H9 (cell line): ENCODE measurements at regions not wholly inside any gene's neighbourhood (a gene's known extent, or its start where the extent isn't known, plus 50 kb on each side); places are given as distances from the start of the nearest gene placed in this dataset.

Experiments
- DNase-seq: peaks from one replicate; pipeline ENCODE4 v3.0.0-alpha.2; 2017
- H2AFZ ChIP-seq: one replicate; pipeline ENCODE4 v1.6.1; 2013; ENCODE audit warnings: mild to moderate bottlenecking, low read length, control low read depth, moderate library complexity
- H2AK5ac ChIP-seq: 2 replicates; pipeline ENCODE4 v1.6.1; 2013; ENCODE audit warnings: low read length, control low read depth, mixed read lengths; ENCODE audit not compliant: insufficient read length
- H2BK120ac ChIP-seq: one replicate; pipeline ENCODE4 v1.6.1; 2013; ENCODE audit warnings: low read depth, mild to moderate bottlenecking, low read length, control low read depth, inconsistent platforms; ENCODE audit not compliant: poor library complexity, severe bottlenecking
- H2BK12ac ChIP-seq: 2 replicates; pipeline ENCODE4 v1.6.1; 2013; ENCODE audit warnings: low read length, control low read depth, mixed read lengths, low read depth; ENCODE audit not compliant: insufficient read length
- H2BK15ac ChIP-seq: 2 replicates; pipeline ENCODE4 v1.6.1; 2013; ENCODE audit warnings: low read depth, low read length, control low read depth
- H2BK20ac ChIP-seq: one replicate; pipeline ENCODE4 v1.6.1; 2013; ENCODE audit warnings: low read depth, mild to moderate bottlenecking, low read length, control low read depth, inconsistent platforms; ENCODE audit not compliant: poor library complexity, severe bottlenecking
- H2BK5ac ChIP-seq: 2 replicates; pipeline ENCODE4 v1.6.1; 2013; ENCODE audit warnings: low read length, control low read depth, mixed read lengths; ENCODE audit not compliant: insufficient read length
- H3K14ac ChIP-seq: 2 replicates; pipeline ENCODE4 v1.6.1; 2013; ENCODE audit warnings: low read length, control low read depth; ENCODE audit not compliant: insufficient read depth
- H3K18ac ChIP-seq: 2 replicates; pipeline ENCODE4 v1.6.1; 2013; ENCODE audit warnings: low read depth, mild to moderate bottlenecking, mixed read lengths, low read length, control low read depth; ENCODE audit not compliant: insufficient read length
- H3K23ac ChIP-seq: 2 replicates; pipeline ENCODE4 v1.6.1; 2013; ENCODE audit warnings: low read length, control low read depth, mixed read lengths, low read depth; ENCODE audit not compliant: insufficient read length
- H3K23me2 ChIP-seq: 2 replicates; pipeline ENCODE4 v1.6.1; 2013; ENCODE audit warnings: low read depth, mild to moderate bottlenecking, mixed read lengths, low read length, control low read depth; ENCODE audit not compliant: insufficient read length, poor library complexity, severe bottlenecking
- H3K27ac ChIP-seq: 2 replicates; pipeline ENCODE4 v1.5.1; 2013; ENCODE audit warnings: low read length, control low read depth, mixed read lengths, low read depth; ENCODE audit not compliant: insufficient read length
- H3K27me3 ChIP-seq: 2 replicates; pipeline ENCODE4 v1.6.1; 2013; ENCODE audit warnings: low read length, control low read depth, inconsistent platforms; ENCODE audit not compliant: insufficient read depth
- H3K4ac ChIP-seq: 2 replicates; pipeline ENCODE4 v1.6.1; 2013; ENCODE audit warnings: low read depth, mild to moderate bottlenecking, control low read depth, inconsistent platforms, low read length, moderate library complexity
- H3K4me1 ChIP-seq: 2 replicates; pipeline ENCODE4 v1.6.1; 2013; ENCODE audit warnings: low read length, control low read depth, inconsistent platforms; ENCODE audit not compliant: insufficient read depth
- H3K4me2 ChIP-seq: 2 replicates; pipeline ENCODE4 v1.6.1; 2013; ENCODE audit warnings: low read length, control low read depth, mixed read lengths; ENCODE audit not compliant: insufficient read length, insufficient read depth
- H3K56ac ChIP-seq: 2 replicates; pipeline ENCODE4 v1.6.1; 2013; ENCODE audit warnings: low read depth, mild to moderate bottlenecking, mixed read lengths, low read length, control low read depth; ENCODE audit not compliant: insufficient read length
- H3K79me1 ChIP-seq: 2 replicates; pipeline ENCODE4 v1.6.1; 2013; ENCODE audit warnings: low read depth, mild to moderate bottlenecking, moderate library complexity, low read length, control low read depth, inconsistent platforms; ENCODE audit not compliant: insufficient read depth, poor library complexity, severe bottlenecking
- H3K79me2 ChIP-seq: 2 replicates; pipeline ENCODE4 v1.6.1; 2013; ENCODE audit warnings: low read length, control low read depth, inconsistent platforms; ENCODE audit not compliant: insufficient read depth
- H3K9ac ChIP-seq: 2 replicates; pipeline ENCODE4 v1.6.1; 2013; ENCODE audit warnings: low read length, control low read depth, mixed read lengths; ENCODE audit not compliant: insufficient read length; ENCODE audit errors: extremely low read depth
- H3K9me3 ChIP-seq: one replicate; pipeline ENCODE4 v1.6.1; 2013; ENCODE audit warnings: low read depth, low read length, inconsistent platforms; ENCODE audit not compliant: control insufficient read depth
- H3T11ph ChIP-seq: one replicate; pipeline ENCODE4 v1.6.1; 2013; ENCODE audit warnings: mild to moderate bottlenecking, low read length, control low read depth, inconsistent platforms
- H4K20me1 ChIP-seq: one replicate; pipeline ENCODE4 v1.6.1; 2013; ENCODE audit not compliant: control insufficient read depth, insufficient read length, insufficient read depth
- H4K5ac ChIP-seq: 2 replicates; pipeline ENCODE4 v1.6.1; 2013; ENCODE audit warnings: low read depth, mild to moderate bottlenecking, mixed read lengths, low read length, control low read depth; ENCODE audit not compliant: insufficient read length
- H4K8ac ChIP-seq: replicated peaks from 2 replicates; pipeline ENCODE4 v1.6.1; 2013; ENCODE audit warnings: low read length, control low read depth, mixed read lengths, low read depth; ENCODE audit not compliant: insufficient read length
- H4K91ac ChIP-seq: 2 replicates; pipeline ENCODE4 v1.6.1; 2013; ENCODE audit warnings: low read depth, mild to moderate bottlenecking, moderate library complexity, mixed read lengths, low read length, control low read depth; ENCODE audit not compliant: insufficient read length
- H3K27ac Mint-ChIP-seq, 3 experiments: 2 replicates in 2 of 3; 3 replicates in 1 of 3; pipeline ENCODE4 v1.8.0; 2020 to 2021; ENCODE audit warnings: mixed read lengths in 3 of 3, mild to moderate bottlenecking in 1 of 3, moderate library complexity in 1 of 3
- H3K27me3 Mint-ChIP-seq: 2 replicates; pipeline ENCODE4 v1.8.0; 2021; ENCODE audit warnings: low read depth, mild to moderate bottlenecking, moderate library complexity, mixed read lengths
- H3K36me3 Mint-ChIP-seq, 3 experiments: 2 replicates in 2 of 3; 3 replicates in 1 of 3; pipeline ENCODE4 v1.8.0; 2020 to 2021; ENCODE audit warnings: low read depth in 3 of 3, mixed read lengths in 3 of 3; ENCODE audit not compliant: insufficient read depth in 1 of 3
- H3K4me1 Mint-ChIP-seq, 2 experiments: 2 replicates each; pipeline ENCODE4 v1.8.0; 2020; ENCODE audit warnings: mixed read lengths in 2 of 2
- H3K4me3 Mint-ChIP-seq, 2 experiments: 2 replicates in 1 of 2; 3 replicates in 1 of 2; pipeline ENCODE4 v1.8.0; 2020 to 2021; ENCODE audit warnings: mild to moderate bottlenecking in 2 of 2, mixed read lengths in 2 of 2, moderate library complexity in 1 of 2
- H3K9me3 Mint-ChIP-seq, 2 experiments: 2 replicates in 1 of 2; 3 replicates in 1 of 2; pipeline ENCODE4 v1.8.0; 2020; ENCODE audit warnings: mild to moderate bottlenecking in 2 of 2, mixed read lengths in 2 of 2, moderate library complexity in 1 of 2
- WGBS: extraction: QIAGEN DNeasy Blood & Tissue Kit; methylation state at CpG from one replicate; pipeline ENCODE4 v1.1.7; 2013; ENCODE audit warnings: missing lambda C conversion rate, low lambda C conversion rate, mixed read lengths; ENCODE audit not compliant: insufficient read length; ENCODE audit errors: extremely low coverage; 5-methylcytosine and 5-hydroxymethylcytosine counted together
- TF ChIP-seq, protein P1 (sequence below): fragments of 200-600 bp; sonication (generic); conservative IDR thresholded peaks from 3 replicates; pipeline ENCODE4 v1.8.0; 2021; ENCODE audit warnings: antibody characterized with exemption, mild to moderate bottlenecking

GRCh38 chr14:104358528-104359300, 220.3 kb downstream of the KIF26A start:
- Histone ChIP-seq H4K5ac (no peak overlapping the region), H4K91ac (no peak overlapping the region), H2BK20ac (no peak overlapping the region), H3K27ac (no peak overlapping the region), H3K4ac (no peak overlapping the region), H3T11ph (no peak overlapping the region), H2BK5ac (no peak overlapping the region), H4K20me1 (no peaks in the 10 kb centered on the region), H3K4me2 (no peak overlapping the region), H3K79me1 (no peaks in the 10 kb centered on the region), H3K4me1 (no peaks in the 10 kb centered on the region), H3K79me2 (no peaks in the 10 kb centered on the region), H3K23ac (no peak overlapping the region), H3K14ac (no peak overlapping the region; the same call in 1 of the 2 replicates), H2BK15ac (no peak overlapping the region), H3K9ac (no peak overlapping the region), H3K56ac (no peak overlapping the region), H2BK12ac (no peak overlapping the region), H3K9me3 (no peaks in the 10 kb centered on the region), H4K8ac (no peak overlapping the region), H3K23me2 (peaks cover 4% of the 10 kb centered on the region), H2BK120ac (no peak overlapping the region), H3K18ac (no peak overlapping the region), H2AK5ac (no peak overlapping the region), H3K27me3 (no peaks in the 10 kb centered on the region), H2AFZ (no peak overlapping the region)
- Mint-ChIP-seq H3K27ac (no peak overlapping the region), H3K4me1 (peaks cover 2% of the 10 kb centered on the region in 2 experiments; a peak in 3 of 4 replicates), H3K4me3 (no peak overlapping the region), H3K36me3 (no peaks in the 10 kb centered on the region; a peak in 2 of 7 replicates), H3K9me3 (no peaks in the 10 kb centered on the region; a peak in 1 of 5 replicates), H3K27me3 (peaks cover 3% of the 10 kb centered on the region)
- DNase-seq: peak; percentile 15
- TF ChIP-seq, protein P1, sequence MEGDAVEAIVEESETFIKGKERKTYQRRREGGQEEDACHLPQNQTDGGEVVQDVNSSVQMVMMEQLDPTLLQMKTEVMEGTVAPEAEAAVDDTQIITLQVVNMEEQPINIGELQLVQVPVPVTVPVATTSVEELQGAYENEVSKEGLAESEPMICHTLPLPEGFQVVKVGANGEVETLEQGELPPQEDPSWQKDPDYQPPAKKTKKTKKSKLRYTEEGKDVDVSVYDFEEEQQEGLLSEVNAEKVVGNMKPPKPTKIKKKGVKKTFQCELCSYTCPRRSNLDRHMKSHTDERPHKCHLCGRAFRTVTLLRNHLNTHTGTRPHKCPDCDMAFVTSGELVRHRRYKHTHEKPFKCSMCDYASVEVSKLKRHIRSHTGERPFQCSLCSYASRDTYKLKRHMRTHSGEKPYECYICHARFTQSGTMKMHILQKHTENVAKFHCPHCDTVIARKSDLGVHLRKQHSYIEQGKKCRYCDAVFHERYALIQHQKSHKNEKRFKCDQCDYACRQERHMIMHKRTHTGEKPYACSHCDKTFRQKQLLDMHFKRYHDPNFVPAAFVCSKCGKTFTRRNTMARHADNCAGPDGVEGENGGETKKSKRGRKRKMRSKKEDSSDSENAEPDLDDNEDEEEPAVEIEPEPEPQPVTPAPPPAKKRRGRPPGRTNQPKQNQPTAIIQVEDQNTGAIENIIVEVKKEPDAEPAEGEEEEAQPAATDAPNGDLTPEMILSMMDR: no peak
- no CpG with 5 or more reads among the region's 18 CpGs for WGBS
